Chondrocyte (in vitro differentiated cells): ENCODE measurements at regions not wholly inside any gene's neighbourhood (a gene's known extent, or its start where the extent isn't known, plus 50 kb on each side); places are given as distances from the start of the nearest gene placed in this dataset.
A peak's percentile ranks its signal among the peaks of the same experiment; 100 is the strongest.

Experiments
- DNase-seq: peaks from one replicate; pipeline ENCODE4 v3.0.0; 2021; ENCODE audit warnings: mixed read lengths, low spot score
- H3K27ac Mint-ChIP-seq: one replicate; pipeline ENCODE4 v1.8.0; 2021; ENCODE audit warnings: mild to moderate bottlenecking, moderate library complexity, mixed read lengths; ENCODE audit not compliant: unreplicated experiment
- H3K27me3 Mint-ChIP-seq: 2 replicates; pipeline ENCODE4 v1.8.0; 2021; ENCODE audit warnings: low read depth, mixed read lengths
- H3K36me3 Mint-ChIP-seq: 2 replicates; pipeline ENCODE4 v1.8.0; 2021; ENCODE audit warnings: low read depth, mixed read lengths
- H3K4me1 Mint-ChIP-seq: 2 replicates; pipeline ENCODE4 v1.8.0; 2021; ENCODE audit warnings: low read depth, mild to moderate bottlenecking, mixed read lengths
- H3K4me3 Mint-ChIP-seq: one replicate; pipeline ENCODE4 v1.8.0; 2021; ENCODE audit warnings: mild to moderate bottlenecking, moderate library complexity, mixed read lengths; ENCODE audit not compliant: unreplicated experiment
- H3K9me3 Mint-ChIP-seq: 2 replicates; pipeline ENCODE4 v1.8.0; 2021; ENCODE audit warnings: low read depth, mixed read lengths
- CTCF ChIP-seq: fragments of 200-600 bp; sonication (generic); IDR thresholded peaks from 2 replicates; pipeline ENCODE4 v1.5.0; 2021; ENCODE audit warnings: antibody characterized with exemption, mild to moderate bottlenecking, moderate library complexity

GRCh38 chr17:70560471-70560870, 391.1 kb downstream of the KCNJ2 start:
- Mint-ChIP-seq H3K4me3 (no peak overlapping the region), H3K27ac (no peak overlapping the region), H3K36me3 (no peaks in the 10 kb centered on the region), H3K27me3 (no peaks in the 10 kb centered on the region), H3K9me3 (peaks cover 2% of the 10 kb centered on the region), H3K4me1 (peaks cover 21% of the 10 kb centered on the region)
- TF ChIP-seq CTCF: no peak
- no peak for DNase-seq

DNA sequence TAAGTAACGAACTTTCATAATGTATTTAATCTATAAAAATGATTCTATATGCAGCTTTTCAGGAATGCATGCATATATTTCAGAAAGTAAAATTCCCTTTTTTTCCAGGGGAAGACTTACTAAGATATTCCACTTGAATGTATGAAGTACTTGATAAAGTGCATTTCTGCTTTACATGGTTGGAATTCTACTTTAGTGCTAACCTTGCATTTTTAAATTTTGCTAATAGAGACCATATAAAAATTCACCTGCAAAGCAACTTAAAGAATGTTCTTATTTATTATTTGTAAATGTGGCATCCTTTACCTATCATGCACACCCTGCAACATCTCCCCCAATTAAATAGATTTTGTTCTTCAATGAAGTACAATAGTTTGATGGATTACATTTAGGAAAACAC, 392.8 kb downstream of the KCNJ2 start:
- Mint-ChIP-seq H3K27ac (no peak overlapping the region), H3K4me3 (no peak overlapping the region), H3K36me3 (no peaks in the 10 kb centered on the region), H3K27me3 (no peaks in the 10 kb centered on the region), H3K4me1 (peaks cover 23% of the 10 kb centered on the region), H3K9me3 (no peaks in the 10 kb centered on the region)
- TF ChIP-seq CTCF: no peak
- DNase-seq: no peak

DNA sequence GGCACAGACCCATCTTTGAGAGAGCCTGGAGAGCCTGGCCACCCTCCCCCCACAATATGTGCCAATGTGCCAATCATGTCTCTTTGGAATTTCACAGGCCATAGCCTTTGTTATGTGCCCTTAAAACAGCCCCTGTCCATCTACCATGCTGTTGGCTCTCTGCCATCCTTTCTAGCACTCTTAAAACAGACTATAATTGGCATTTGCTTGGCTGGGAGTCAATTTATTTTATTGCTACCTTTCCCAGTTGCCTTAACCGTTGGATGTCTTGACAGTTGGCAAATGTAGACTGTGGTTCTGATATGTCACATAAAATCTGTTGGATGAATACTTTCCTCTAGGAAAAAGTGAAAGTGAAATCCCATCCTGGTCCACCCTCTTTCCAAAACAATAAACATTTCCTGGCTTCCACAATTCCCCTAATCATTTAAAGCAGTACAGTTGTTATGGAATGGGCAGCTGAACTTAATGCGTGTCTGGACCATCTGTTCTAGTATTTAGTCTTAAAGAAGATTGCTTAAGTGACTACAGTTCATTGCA, 394.0 kb downstream of the KCNJ2 start:
- H3K9me3 Mint-ChIP-seq: no peaks in the 10 kb centered on the region
- no peaks in the 10 kb centered on the region for H3K36me3 Mint-ChIP-seq
- no peak for DNase-seq
- no peaks in the 10 kb centered on the region for H3K27me3 Mint-ChIP-seq
- H3K4me3 Mint-ChIP-seq: no peak overlapping the region
- TF ChIP-seq CTCF: no peak
- H3K27ac Mint-ChIP-seq: no peak overlapping the region
- peaks cover 29% of the 10 kb centered on the region for H3K4me1 Mint-ChIP-seq

- Mint-ChIP-seq H3K4me3 (no peak overlapping the region), H3K36me3 (no peaks in the 10 kb centered on the region), H3K9me3 (no peaks in the 10 kb centered on the region), H3K27me3 (no peaks in the 10 kb centered on the region), H3K27ac (peak overlapping the region; percentile 45), H3K4me1 (peaks cover 29% of the 10 kb centered on the region)
- no peak for TF ChIP-seq CTCF
- no peak for DNase-seq
Measured at GRCh38 chr17:70564006-70564620, 394.8 kb downstream of the KCNJ2 start.

DNA sequence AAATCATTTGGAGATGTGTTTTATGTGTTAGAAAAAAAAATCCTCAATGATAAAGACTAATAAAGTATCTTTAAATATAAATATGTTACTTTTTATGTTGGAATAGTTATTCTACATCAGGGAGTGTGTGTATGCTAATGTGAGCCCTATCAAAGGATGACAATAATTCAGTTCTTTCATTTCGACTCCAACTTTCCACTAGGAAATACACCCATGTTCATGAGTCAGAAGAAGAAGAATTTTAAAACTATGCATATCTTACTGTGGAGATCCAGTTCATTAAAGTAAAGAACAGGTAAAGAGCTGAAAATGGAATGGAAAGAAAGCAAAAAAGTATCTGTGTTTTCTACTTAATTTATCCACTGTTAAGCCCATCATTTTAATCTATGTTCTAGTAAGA, 399.8 kb downstream of the KCNJ2 start:
- Mint-ChIP-seq H3K9me3 (no peaks in the 10 kb centered on the region), H3K4me3 (no peak overlapping the region), H3K27ac (no peak overlapping the region), H3K36me3 (no peaks in the 10 kb centered on the region), H3K27me3 (peaks cover under 1% of the 10 kb centered on the region), H3K4me1 (peaks cover 14% of the 10 kb centered on the region)
- TF ChIP-seq CTCF: no peak
- no peak for DNase-seq
